Naive B cell (primary cell): ENCODE measurements at regions not wholly inside any gene's neighbourhood (a gene's known extent, or its start where the extent isn't known, plus 50 kb on each side); places are given as distances from the start of the nearest gene placed in this dataset.

Source experiments
- ATAC-seq, 2 donors: fragments of 150-1000 bp; cut with Tn5 transposase; 2 replicates each; pipeline ENCODE4 v1.10.0; 2021; ENCODE audit warnings: low read depth in 2 of 2, mild to moderate bottlenecking in 2 of 2, moderate library complexity in 2 of 2
- DNase-seq: peaks from one replicate; pipeline ENCODE4 v3.0.0; 2022
- H3K27ac Mint-ChIP-seq, 6 donors: one replicate each; pipeline ENCODE4 v1.8.0; 2020 to 2022; ENCODE audit warnings: mild to moderate bottlenecking in 6 of 6, mixed read lengths in 6 of 6, moderate library complexity in 5 of 6, inconsistent platforms in 2 of 6
- H3K27me3 Mint-ChIP-seq, 3 donors: one replicate each; pipeline ENCODE4 v1.8.0; 2021 to 2022; ENCODE audit warnings: mixed read lengths in 3 of 3, mild to moderate bottlenecking in 1 of 3
- H3K36me3 Mint-ChIP-seq, 2 donors: one replicate each; pipeline ENCODE4 v1.8.0; 2020 to 2022; ENCODE audit warnings: mixed read lengths in 2 of 2, inconsistent platforms in 1 of 2, mild to moderate bottlenecking in 1 of 2
- H3K4me1 Mint-ChIP-seq, 3 donors: one replicate each; pipeline ENCODE4 v1.8.0; 2020 to 2022; ENCODE audit warnings: mixed read lengths in 3 of 3, inconsistent platforms in 1 of 3, mild to moderate bottlenecking in 1 of 3, moderate library complexity in 1 of 3
- H3K4me3 Mint-ChIP-seq, 8 donors: one replicate each; pipeline ENCODE4 v1.8.0; 2020 to 2022; ENCODE audit warnings: mild to moderate bottlenecking in 8 of 8, mixed read lengths in 8 of 8, moderate library complexity in 8 of 8, inconsistent platforms in 2 of 8
- H3K9me3 Mint-ChIP-seq, 7 donors: one replicate each; pipeline ENCODE4 v1.8.0; 2020 to 2022; ENCODE audit warnings: mixed read lengths in 7 of 7, mild to moderate bottlenecking in 5 of 7, inconsistent platforms in 2 of 7, moderate library complexity in 1 of 7

- ATAC-seq (no peak), DNase-seq (no peak)
- H3K27ac Mint-ChIP-seq, result no peak overlapping the region
- H3K9me3 Mint-ChIP-seq, result no peaks in the 10 kb centered on the region
- H3K4me3 Mint-ChIP-seq, result no peak overlapping the region
- H3K27me3 Mint-ChIP-seq, result no peaks in the 10 kb centered on the region
- H3K4me1 Mint-ChIP-seq, result no peaks in the 10 kb centered on the region
- no peaks in the 10 kb centered on the region for H3K36me3 Mint-ChIP-seq
Measured at GRCh38 chr6:102229271-102229670, 835.8 kb downstream of the GRIK2 start.
